Lower lobe of right lung (tissue), 2 donors: ENCODE measurements at regions not wholly inside any gene's neighbourhood (a gene's known extent, or its start where the extent isn't known, plus 50 kb on each side); places are given as distances from the start of the nearest gene placed in this dataset.

Source experiments
- ATAC-seq, 2 donors: fragments of 200-7000 bp; cut with Tn5 transposase; one replicate each; pipeline ENCODE4 v1.9.1; 2020 to 2022; ENCODE audit warnings: mild to moderate bottlenecking in 2 of 2, moderate library complexity in 2 of 2
- DNase-seq: peaks from one replicate; pipeline ENCODE4 v3.0.0-alpha.2; 2020
- H3K27ac ChIP-seq: fragments of 200-600 bp; one replicate; pipeline ENCODE4 v1.8.0; 2022
- H3K27me3 ChIP-seq: fragments of 200-600 bp; one replicate; pipeline ENCODE4 v1.8.0; 2022; ENCODE audit warnings: low read depth
- H3K36me3 ChIP-seq: fragments of 200-600 bp; one replicate; pipeline ENCODE4 v1.8.0; 2022; ENCODE audit warnings: mild to moderate bottlenecking
- H3K4me1 ChIP-seq: fragments of 200-600 bp; one replicate; pipeline ENCODE4 v1.8.0; 2022
- H3K4me3 ChIP-seq: fragments of 200-600 bp; one replicate; pipeline ENCODE4 v1.8.0; 2022; ENCODE audit warnings: mild to moderate bottlenecking
- H3K9me3 ChIP-seq: fragments of 200-600 bp; one replicate; pipeline ENCODE4 v1.8.0; 2022
- intact Hi-C: fragments of 100-400 bp; cut with DNase I; formaldehyde crosslinking; loops from one replicate; pipeline ENCODE4 v1.11.0; 2022
- TF ChIP-seq, protein P1 (sequence below): fragments of 200-600 bp; IDR thresholded peaks from one replicate; pipeline ENCODE4 v1.8.0; 2022; ENCODE audit warnings: antibody characterized with exemption, mild to moderate bottlenecking
- donor health status: DM: no; HTN: yes; CAD: no; lungs with severe emphysema.

DNA sequence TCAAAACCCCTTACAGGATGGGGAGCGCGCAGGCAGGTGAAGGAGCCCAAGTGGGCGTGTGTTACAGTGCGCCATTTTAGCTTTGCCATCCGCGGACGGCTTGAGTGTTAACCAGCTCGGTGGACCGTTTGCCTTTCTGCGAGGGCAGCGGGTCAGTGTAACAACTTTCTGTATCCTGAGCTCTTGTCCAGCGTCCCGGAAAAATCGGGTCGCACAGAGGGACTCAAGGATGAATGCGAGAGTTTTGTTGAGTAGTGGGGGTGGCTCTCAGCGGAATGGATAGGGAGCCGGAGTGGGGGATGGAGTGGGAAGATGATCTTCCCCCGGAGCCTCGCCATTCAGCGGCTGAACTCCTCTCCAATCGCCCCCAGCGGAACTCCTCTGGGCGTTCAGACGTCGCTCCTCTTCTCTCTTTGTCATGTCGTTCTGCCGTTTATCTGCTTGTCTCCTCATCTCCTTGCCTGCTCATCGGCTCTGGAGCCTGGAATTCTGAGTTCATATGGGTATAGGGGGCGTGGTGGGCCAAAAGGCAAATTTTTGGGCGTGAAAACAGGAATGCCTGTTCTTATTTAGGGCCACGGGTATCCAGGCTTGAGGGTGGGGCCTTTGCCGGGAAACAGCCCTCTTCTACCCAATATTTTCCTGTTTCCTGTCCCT lies 295.4 kb downstream of the CTH start:
- DNase-seq (no peak), ATAC-seq (peak; percentile 23 to 34)
- Histone ChIP-seq H3K4me3 (peak overlapping the region; percentile 37), H3K27ac (no peak overlapping the region), H3K4me1 (no peaks in the 10 kb centered on the region), H3K27me3 (peaks cover 5% of the 10 kb centered on the region), H3K36me3 (no peaks in the 10 kb centered on the region), H3K9me3 (no peaks in the 10 kb centered on the region)
- TF ChIP-seq, protein P1, sequence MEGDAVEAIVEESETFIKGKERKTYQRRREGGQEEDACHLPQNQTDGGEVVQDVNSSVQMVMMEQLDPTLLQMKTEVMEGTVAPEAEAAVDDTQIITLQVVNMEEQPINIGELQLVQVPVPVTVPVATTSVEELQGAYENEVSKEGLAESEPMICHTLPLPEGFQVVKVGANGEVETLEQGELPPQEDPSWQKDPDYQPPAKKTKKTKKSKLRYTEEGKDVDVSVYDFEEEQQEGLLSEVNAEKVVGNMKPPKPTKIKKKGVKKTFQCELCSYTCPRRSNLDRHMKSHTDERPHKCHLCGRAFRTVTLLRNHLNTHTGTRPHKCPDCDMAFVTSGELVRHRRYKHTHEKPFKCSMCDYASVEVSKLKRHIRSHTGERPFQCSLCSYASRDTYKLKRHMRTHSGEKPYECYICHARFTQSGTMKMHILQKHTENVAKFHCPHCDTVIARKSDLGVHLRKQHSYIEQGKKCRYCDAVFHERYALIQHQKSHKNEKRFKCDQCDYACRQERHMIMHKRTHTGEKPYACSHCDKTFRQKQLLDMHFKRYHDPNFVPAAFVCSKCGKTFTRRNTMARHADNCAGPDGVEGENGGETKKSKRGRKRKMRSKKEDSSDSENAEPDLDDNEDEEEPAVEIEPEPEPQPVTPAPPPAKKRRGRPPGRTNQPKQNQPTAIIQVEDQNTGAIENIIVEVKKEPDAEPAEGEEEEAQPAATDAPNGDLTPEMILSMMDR: no peak
- intact Hi-C loops: no loop called here

DNA sequence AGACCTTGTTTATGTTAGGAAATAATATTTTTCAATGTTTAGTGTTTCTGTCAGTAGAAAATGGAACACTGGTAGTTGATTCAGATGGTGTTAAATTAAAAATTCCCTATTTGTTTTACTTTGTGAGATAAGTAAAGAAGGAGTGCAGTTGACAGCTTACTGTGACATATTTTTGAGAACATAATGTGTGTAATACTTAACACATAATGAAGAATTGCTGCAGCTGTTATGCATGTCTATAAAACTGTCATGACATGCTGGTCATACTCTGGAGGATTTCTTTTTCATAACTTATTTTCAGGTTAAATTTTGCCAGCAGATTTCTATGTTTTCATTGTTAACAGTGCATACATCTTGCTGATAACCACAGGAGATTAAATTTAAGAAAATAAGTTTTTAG lies 296.1 kb downstream of the CTH start:
- Histone ChIP-seq H3K36me3 (no peaks in the 10 kb centered on the region), H3K27me3 (peaks cover 5% of the 10 kb centered on the region), H3K27ac (no peak overlapping the region), H3K4me1 (no peaks in the 10 kb centered on the region), H3K9me3 (no peaks in the 10 kb centered on the region), H3K4me3 (no peak overlapping the region)
- DNase-seq: no peak
- intact Hi-C loops: no loop called here
- no peak for ATAC-seq
- TF ChIP-seq, protein P1: no peak

DNA sequence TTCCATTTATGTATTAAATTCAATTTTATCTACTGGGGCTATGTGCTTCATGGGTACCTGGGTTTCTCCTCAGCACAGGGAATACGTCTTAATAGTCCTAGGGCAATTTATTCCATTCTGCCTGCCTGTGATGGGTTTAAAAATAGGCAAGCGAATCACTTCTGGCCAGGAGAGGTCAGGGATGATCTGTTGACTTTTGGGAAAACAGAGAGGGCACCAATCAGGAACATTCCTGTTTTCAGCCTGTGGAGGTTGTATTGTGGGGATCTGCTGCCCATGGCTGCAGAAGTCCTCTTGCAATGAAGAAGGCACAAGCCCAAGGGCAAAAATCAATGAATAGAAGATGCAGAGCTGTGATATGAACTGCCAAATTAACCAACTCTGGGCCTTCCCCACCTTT lies 303.1 kb downstream of the CTH start:
- intact Hi-C loops: no loop called here
- Histone ChIP-seq H3K4me1 (no peaks in the 10 kb centered on the region), H3K27ac (no peak overlapping the region), H3K4me3 (no peak overlapping the region), H3K36me3 (no peaks in the 10 kb centered on the region), H3K27me3 (no peaks in the 10 kb centered on the region), H3K9me3 (no peaks in the 10 kb centered on the region)
- no peak for DNase-seq
- ATAC-seq: no peak
- TF ChIP-seq, protein P1: no peak

DNA sequence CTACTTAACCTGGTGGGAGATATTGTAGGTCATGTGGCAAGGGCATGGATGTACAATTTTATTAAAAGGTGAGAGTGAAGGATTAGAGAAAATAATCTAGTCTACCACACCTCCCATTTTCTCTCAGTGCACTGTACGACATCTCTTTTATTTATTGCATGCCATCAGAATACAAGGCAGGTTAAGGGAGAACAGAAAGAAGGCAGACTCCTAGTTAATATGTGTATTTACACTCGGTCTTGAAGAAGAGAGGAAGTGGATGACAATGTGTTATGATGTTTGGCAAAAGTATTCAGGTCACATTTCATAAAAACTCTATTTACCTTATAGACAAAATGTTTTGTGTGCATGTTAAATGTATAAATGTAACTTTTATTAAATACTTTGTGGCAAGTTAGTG lies 306.1 kb downstream of the CTH start:
- Histone ChIP-seq H3K27me3 (no peaks in the 10 kb centered on the region), H3K4me3 (no peak overlapping the region), H3K36me3 (no peaks in the 10 kb centered on the region), H3K9me3 (no peaks in the 10 kb centered on the region), H3K4me1 (no peaks in the 10 kb centered on the region), H3K27ac (no peak overlapping the region)
- no peak for DNase-seq
- ATAC-seq: no peak
- TF ChIP-seq, protein P1: no peak
- intact Hi-C loops: no loop called here

GRCh38 chr1:70717656-70718055 lies 306.6 kb downstream of the CTH start:
- Histone ChIP-seq H3K9me3 (no peaks in the 10 kb centered on the region), H3K4me3 (no peak overlapping the region), H3K4me1 (no peaks in the 10 kb centered on the region), H3K36me3 (no peaks in the 10 kb centered on the region), H3K27ac (no peak overlapping the region), H3K27me3 (no peaks in the 10 kb centered on the region)
- intact Hi-C loops: no loop called here
- no peak for ATAC-seq
- no peak for DNase-seq
- TF ChIP-seq, protein P1: no peak
